ENCODE measurements at regions not wholly inside any gene's neighbourhood (a gene's known extent, or its start where the extent isn't known, plus 50 kb on each side); places are given as distances from the start of the nearest gene placed in this dataset.

- Histone ChIP-seq H3K9me3 (no peaks in the 10 kb centered on the region), H3K4me3 (ENCODE audit: low read depth in 2 of 2, low read length in 1 of 2) (no peak overlapping the region), H3K27ac (ENCODE audit: low read depth in 2 of 2, low read length in 1 of 2) (no peak overlapping the region), H3K27me3 (ENCODE audit: insufficient read depth) (peaks cover 37% of the 10 kb centered on the region), H2AFZ (ENCODE audit: low read depth) (no peak overlapping the region), H3K36me3 (replicated peaks in 1 of 2; ENCODE audit: control insufficient read depth in 1 of 2, insufficient read depth in 2 of 2, low read length in 1 of 2) (no peaks in the 10 kb centered on the region), H3K79me2 (ENCODE audit: insufficient read depth) (no peaks in the 10 kb centered on the region), H4K20me1 (ENCODE audit: insufficient read depth) (no peaks in the 10 kb centered on the region), H3K4me2 (no peak overlapping the region), H3K4me1 (ENCODE audit: control insufficient read depth in 1 of 2, insufficient read depth in 2 of 2, low read depth in 1 of 2, low read length in 1 of 2) (no peaks in the 10 kb centered on the region), H3F3A (replicated peaks; ENCODE audit: insufficient read depth) (no peaks in the 10 kb centered on the region), H3K9me2 (no peaks in the 10 kb centered on the region), H3K9ac (no peak overlapping the region)
- POLR2A ChIA-PET = no interaction called here
- CTCF ChIA-PET = no interaction called here
- no peak for DNase-seq
- TF ChIP-seq FOSL2 (IDR thresholded peaks at IDR 0.05; ENCODE audit: borderline replicate concordance, low read depth) (no peak), MEF2A (IDR thresholded peaks at IDR 0.05; ENCODE audit: borderline replicate concordance, low read depth) (no peak)
- WGBS (ENCODE audit: low lambda C conversion rate) = 3% methylated on average over 4 of the region's 6 CpGs
These were observed 103.7 kb downstream of the CTAGE1 start for GRCh38 chr18:22314001-22314400.

- Histone ChIP-seq H3K9ac (no peak overlapping the region), H3K4me2 (no peak overlapping the region), H3F3A (replicated peaks; ENCODE audit: insufficient read depth) (no peaks in the 10 kb centered on the region), H3K9me2 (no peaks in the 10 kb centered on the region), H3K36me3 (replicated peaks in 1 of 2; ENCODE audit: control insufficient read depth in 1 of 2, insufficient read depth in 2 of 2, low read length in 1 of 2) (no peaks in the 10 kb centered on the region), H3K79me2 (ENCODE audit: insufficient read depth) (no peaks in the 10 kb centered on the region), H4K20me1 (ENCODE audit: insufficient read depth) (no peaks in the 10 kb centered on the region), H3K9me3 (no peaks in the 10 kb centered on the region), H3K4me3 (ENCODE audit: low read depth in 2 of 2, low read length in 1 of 2) (no peak overlapping the region), H2AFZ (ENCODE audit: low read depth) (no peak overlapping the region), H3K27me3 (ENCODE audit: insufficient read depth) (peaks cover 27% of the 10 kb centered on the region), H3K4me1 (ENCODE audit: control insufficient read depth in 1 of 2, insufficient read depth in 2 of 2, low read depth in 1 of 2, low read length in 1 of 2) (no peaks in the 10 kb centered on the region), H3K27ac (ENCODE audit: low read depth in 2 of 2, low read length in 1 of 2) (no peak overlapping the region)
- no peak for DNase-seq
- ChIA-PET POLR2A (no interaction called here), CTCF (no interaction called here)
- TF ChIP-seq RCOR1 (IDR thresholded peaks at IDR 0.05; ENCODE audit: low read length) (no peak), RAD21 (IDR thresholded peaks at IDR 0.05; ENCODE audit: low read length) (no peak), CHD2 (IDR thresholded peaks at IDR 0.05; ENCODE audit: low read length, partially characterized antibody) (no peak), FOXM1 (IDR thresholded peaks at IDR 0.05; ENCODE audit: low read depth) (no peak), RFX5 (IDR thresholded peaks at IDR 0.05; ENCODE audit: low read length) (no peak), ZBTB33 (IDR thresholded peaks at IDR 0.05; ENCODE audit: borderline replicate concordance, low read depth) (no peak), MAX (IDR thresholded peaks at IDR 0.05; ENCODE audit: low read depth) (no peak), EZH2phosphoT487 (IDR thresholded peaks at IDR 0.05; ENCODE audit: borderline replicate concordance, low read depth) (no peak), YY1 (IDR thresholded peaks at IDR 0.05; ENCODE audit: low read depth) (no peak), ELF1 (IDR thresholded peaks at IDR 0.05) (no peak), TCF12 (IDR thresholded peaks at IDR 0.05) (no peak), EP300 (IDR thresholded peaks at IDR 0.05; ENCODE audit: borderline replicate concordance in 1 of 2, low read depth in 1 of 2, low read length in 1 of 2) (no peak), MEF2A (IDR thresholded peaks at IDR 0.05; ENCODE audit: borderline replicate concordance, low read depth) (no peak), TAF1 (IDR thresholded peaks at IDR 0.05; ENCODE audit: borderline replicate concordance, low read depth, low read length) (no peak), SMC3 (IDR thresholded peaks at IDR 0.05; ENCODE audit: low read depth, low read length) (no peak), IRF3 (IDR thresholded peaks at IDR 0.05; ENCODE audit: low read depth, low read length) (no peak)
- 3% methylated on average over 5 of the region's 5 CpGs for WGBS (ENCODE audit: low lambda C conversion rate)
These were observed 106.4 kb downstream of the CTAGE1 start for GRCh38 chr18:22311301-22311700.

Data from SK-N-SH (cell line).